HG02798 (cell line): ENCODE measurements at regions not wholly inside any gene's neighbourhood (a gene's known extent, or its start where the extent isn't known, plus 50 kb on each side); places are given as distances from the start of the nearest gene placed in this dataset.

ENCODE experiments used
- ATAC-seq: cut with Tn5 transposase; IDR thresholded peaks from one replicate; pipeline ENCODE4 v1.9.1; 2021; ENCODE audit warnings: mild to moderate bottlenecking; ENCODE audit not compliant: unreplicated experiment, poor library complexity

DNA sequence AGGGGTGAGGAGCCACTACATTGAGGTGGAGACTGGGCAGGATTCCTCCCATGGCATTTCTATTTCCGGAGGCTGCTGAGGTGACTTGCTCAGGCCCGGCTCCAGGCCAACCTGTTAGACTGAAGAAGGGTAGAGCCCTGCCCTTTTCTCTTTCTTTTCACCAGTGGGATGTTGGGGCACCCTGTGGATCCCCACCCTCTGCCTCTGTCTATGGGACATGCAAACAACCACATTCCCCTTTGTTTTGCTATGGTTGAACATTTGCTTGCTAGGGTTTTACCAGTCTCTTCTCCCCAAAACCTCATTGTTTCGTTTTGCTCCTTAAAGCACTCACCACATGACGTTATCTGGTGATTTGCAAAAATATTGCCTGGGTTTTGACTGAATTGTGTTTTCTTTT lies 183.3 kb downstream of the ARL4C start:
- no peak for ATAC-seq

DNA sequence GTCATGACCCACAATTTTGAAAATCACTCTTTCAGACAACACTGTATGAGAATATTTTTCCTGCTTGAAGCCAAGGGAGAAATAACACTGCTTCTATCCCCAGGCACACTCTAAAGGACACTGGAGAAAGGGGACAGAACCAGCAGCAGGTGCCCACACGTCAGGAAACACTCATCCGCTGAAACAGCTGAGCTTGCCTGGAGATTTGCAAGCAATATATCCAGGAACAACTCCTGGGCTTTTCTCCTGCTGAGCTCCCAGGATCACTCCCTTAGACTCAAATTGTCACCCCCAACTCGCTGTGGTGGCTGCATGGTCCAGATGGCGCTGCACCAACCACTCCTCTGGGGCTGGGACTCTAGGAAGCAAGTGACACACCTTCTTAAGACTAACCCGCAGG lies 186.7 kb downstream of the ARL4C start:
- no peak for ATAC-seq

DNA sequence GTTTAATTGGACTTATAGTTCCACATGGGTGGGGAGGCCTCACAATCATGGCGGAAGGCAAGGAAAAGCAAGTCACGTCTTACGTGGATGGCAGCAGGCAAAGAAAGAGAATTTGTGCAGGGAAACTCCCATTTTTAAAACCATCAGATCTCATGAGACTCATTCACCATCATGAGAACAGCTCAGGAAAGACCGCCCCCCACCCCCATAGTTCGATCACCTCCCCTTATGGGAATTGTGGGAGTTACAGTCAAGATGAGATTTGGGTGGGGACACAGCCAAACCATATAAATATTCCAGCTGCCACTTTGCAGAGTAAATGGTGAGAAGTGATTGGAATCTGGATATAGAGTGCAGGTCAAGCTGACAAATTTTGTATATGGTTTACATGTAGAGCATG lies 187.4 kb downstream of the ARL4C start:
- no peak for ATAC-seq

DNA sequence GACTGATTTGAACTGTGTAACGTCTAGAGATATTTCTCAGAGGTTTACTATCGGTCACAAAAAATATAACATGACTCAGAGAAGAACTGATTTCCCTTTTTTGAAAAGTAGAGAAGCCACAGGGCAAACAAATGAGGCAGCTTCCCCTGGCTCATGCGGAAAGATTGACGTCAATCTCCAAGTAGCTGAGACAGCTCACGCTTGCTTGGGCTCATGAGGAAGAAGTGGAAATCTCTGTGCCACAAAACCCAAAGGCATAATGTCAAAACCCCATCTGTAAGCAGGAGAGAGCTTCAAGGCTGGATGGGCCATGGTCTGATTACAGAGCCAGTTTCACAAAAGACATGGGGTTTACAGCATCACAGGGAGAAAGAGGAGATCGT lies 188.1 kb downstream of the ARL4C start:
- peak; percentile 87 for ATAC-seq

DNA sequence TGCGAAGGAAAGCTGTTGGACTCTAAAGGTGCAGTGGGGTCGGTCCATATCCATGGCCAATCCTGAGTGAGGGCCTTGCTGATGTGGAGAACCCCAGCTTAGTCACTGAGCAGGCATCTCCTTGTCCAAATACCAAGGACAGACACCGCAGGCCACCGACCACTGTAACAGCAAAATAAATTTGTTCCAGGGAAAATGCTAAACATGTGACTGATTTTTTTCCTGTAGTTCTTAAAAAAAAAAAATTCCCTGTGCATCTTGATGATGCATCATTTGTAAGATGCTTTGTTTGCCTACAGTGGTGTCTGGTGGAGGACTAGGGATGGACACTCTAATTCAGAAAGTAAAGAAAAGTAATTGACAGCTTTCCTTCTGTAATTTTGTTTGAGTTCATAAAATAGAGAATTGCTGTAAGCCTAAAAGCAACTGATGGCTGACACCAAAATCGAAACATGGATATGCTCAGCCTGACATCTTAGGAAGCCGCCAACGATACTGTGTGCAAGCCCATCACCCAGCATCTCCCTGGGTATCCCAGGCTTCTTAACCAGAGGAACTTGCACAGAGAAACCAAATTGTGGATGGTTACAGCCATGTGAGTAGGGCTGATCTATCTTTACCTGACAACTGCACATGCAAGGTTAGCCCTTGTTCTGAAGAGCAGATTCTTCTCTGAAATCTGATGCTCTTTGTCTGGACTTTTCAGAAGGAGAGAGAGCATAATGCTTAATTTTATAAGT lies 188.6 kb downstream of the ARL4C start:
- no peak for ATAC-seq

DNA sequence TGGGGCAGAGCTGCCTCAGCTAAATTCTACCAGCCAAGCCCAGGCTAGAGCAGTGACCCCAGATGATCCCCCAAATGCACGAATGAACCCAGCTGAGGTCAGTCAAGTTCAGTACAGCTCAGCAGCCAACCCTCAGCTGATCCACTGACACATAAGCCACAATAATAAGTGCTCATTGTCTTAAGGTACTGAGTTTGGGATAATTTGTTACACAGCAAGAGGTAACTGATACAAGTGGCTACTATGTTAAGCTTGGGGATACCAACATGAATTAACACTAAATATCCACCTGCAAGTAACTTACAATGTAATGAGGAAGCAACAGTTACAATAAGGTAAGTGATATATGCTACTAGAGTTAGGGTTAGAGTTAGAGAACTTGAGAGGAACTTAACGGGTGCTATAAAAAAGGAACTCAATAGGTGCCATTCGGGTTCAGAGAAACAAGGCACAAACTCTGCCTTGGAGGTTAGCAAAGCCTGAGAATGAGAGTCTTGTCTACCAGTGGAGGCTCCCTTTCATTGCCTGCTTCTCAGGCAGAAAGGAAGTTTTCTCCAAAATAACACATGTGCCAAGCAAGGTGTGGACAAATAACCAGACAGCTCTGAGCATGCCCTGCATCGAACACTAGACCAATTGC lies 189.4 kb downstream of the ARL4C start:
- ATAC-seq = no peak

DNA sequence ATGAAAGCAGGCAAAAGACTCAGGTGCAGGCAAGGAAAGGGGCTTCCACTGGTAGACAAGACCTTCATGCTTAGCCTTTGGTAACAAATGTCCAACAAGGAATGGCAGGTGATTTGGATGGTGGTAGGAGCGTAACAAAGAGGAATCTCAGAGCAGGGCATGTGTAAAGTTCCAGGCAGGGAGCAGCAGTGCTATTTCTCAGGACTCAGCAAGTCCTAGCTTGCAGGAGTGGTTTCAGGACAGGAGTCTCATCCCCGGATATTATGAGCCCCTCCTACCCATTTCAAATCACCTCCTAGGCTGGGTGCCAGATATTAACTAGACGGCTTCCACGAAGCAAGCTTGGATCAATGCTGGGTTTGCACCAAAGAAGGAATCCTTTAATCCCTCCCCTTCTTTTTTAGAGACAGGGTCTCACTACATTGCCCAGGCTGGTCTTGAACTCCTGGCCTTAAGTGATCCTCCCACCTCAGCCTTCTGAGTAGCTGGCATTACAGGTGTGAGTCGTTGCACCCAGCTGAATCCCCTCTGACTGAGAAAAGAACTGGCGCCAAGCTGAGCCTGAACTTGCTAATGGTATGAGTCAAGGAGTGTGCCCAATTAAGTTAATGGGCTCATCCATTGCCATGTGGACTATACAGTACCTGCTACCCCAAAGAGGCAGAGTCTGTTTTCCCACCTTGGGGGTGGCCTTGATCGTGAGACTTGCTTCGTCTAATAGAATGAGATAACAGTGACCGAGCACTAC lies 190.3 kb downstream of the ARL4C start:
- ATAC-seq = no peak

DNA sequence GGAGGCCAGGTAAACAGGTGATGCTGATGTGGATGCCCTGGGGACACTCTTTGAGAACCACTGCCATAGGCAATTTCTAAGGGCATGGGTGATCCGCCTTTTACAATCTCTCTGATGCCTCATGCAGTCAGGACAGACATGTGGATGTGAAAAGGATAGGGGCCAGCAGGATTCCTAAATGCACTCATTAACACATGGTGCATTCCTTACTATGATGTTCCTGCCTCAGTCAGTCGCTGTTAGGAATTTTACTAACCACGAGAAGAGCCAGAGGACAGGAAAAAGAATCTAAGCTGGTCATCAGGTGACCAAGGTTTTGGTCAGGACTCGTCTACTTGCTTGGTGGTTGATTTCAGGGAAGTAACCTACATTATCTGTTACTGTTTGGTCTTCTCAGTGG lies 191.0 kb downstream of the ARL4C start:
- no peak for ATAC-seq

DNA sequence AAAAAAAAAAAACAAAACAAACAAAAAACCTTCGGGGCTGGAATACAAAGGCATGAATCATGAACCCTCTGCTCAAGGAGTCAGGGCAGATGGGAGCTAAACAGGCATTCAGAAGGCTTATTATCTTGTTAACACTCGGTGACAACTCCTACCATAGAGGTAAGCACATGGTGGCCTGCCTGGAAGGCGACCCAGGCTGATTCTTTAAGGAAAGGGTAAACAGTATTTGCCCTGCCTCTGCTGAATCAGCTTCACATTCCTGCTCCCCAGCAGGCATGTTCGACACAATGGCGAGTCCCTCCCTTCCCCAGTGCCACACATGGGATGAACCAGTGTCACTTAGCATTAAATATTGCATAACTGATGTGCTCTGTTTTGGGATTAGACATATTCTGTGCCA lies 191.9 kb downstream of the ARL4C start:
- no peak for ATAC-seq

DNA sequence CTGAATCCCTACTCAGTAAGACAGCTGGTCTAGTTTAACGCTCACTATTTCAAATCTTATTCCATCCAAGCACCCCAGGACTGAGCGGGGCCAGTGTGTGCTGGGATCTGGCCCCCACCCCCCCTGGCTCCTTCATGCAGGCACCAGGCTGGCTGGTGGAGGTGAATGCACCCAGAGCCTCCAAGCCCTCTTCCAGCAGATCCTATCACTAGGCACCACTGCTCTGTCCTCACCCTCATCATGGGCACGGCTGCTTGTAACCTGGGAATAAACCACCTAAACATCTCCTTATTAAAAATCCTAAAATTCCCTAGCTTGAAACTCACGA lies 194.3 kb downstream of the ARL4C start:
- ATAC-seq = no peak

DNA sequence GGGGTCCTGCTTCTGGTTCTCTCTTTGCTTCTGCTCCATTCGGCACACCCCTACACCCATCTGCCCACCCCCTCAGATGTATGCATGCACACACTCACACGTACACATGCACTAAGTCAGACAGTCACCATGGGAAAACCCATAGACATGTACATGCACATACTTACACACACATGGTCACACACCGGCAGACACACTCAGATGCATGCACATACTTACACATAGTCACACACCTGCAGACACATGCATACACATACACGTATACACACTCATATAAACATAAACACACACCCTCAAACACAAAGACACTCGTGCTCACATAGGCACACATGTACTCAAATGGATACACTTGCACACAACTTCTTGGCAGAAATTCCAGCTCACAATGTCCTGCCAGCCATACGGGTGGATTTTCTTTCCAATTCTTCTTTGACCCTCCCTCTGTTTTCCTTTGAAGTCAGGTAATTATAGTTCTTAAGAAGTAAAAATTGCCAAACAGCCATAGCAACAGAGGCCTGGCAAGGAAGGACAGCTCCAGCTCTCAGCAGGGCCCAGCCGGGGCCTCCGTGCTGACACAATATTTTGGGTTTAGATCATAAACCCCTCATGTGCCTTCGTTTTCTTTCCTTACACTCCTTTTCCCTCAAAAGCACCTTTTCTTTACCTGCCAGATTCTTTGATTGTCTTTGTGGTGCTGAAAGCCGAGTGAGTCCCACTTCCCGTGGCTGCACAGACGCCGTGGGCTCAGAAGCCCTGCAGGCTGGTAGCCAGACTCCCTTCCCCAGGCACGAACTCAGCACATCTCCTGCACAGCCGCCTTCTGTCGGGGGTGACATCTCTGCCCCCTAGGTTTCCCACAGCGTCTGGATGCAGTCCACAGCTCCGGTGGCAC lies 195.7 kb downstream of the ARL4C start:
- ATAC-seq = no peak

DNA sequence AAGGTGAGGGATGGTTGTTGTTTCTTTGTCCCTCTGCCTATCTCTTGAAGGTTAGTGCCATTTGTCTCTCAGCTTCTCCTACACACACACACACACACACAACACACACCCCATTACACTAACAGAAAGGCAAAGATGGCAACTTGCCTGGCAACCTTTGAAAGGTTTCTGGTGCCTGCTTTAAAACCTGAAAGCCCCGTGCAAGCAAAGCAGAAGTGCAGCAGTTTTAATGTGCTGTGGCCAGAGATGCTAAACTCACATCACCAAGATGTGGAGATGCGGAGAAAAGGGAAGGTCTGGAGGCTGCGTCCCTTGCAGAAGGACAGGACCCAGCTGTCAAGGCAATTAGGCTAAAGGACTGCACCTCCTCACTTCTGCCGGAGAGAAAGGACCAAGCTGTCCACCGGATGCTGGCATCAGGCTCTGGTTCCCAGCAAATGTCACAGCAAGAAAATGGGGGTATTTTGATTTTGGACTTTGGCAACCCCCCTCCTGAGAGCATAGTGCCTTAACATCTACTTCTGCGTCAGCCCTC lies 196.4 kb downstream of the ARL4C start:
- no peak for ATAC-seq

DNA sequence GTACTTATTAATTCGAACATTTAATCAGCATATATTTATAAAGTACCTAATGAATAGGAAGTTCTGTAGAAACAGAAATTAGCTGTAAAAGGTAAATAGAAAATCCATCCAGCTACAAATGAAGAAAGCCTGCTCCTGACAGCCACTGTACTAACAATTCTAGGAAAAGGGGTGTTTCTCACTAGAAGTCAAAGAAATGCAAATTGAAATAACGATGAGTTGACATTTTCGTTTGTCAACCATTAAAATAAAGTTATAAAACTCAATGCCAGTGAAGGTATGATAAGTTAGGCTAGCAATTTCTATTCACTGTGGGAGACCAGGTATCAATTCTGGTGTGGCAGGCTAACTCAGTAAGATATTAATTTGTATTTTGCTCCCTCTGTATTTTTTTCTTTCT lies 198.0 kb downstream of the ARL4C start:
- no peak for ATAC-seq

DNA sequence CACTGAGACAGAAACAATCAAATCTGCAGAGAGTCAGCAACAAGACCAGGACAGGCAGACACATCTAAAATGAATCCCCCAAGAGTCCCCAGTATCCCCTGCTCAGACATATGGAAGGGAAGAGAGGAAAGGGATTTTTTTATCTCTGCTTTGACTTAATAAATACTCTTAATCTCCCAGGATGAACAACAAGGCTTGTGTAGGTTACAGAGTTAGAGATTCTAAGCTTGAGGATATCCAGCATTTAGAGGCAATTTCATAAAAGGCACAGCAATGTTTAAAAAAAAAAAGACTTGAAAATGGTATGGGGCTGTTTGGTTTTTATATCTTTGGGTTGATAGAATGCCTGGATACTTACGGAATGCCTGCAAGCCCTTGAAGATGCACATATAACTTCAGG lies 199.9 kb downstream of the ARL4C start:
- ATAC-seq = no peak

DNA sequence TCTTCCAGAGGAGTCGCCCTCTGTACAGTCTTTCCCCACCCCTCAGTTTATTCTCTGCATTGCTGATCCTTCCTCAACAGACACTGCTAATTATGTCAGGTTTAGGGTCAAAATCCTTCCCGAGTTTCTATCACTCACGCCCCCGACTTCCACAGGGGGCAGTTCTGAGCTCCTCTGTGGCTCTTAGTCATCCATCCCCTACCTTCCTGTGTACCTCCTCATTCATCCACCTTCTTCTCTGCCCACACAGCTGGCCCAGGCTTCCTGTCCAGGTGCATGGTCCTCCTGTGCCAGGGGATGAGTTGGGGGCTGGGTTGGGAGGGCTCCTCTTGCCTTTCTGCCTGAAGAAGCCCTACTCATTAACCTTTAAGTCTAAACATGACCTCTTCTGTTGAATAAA lies 202.9 kb downstream of the ARL4C start:
- no peak for ATAC-seq

DNA sequence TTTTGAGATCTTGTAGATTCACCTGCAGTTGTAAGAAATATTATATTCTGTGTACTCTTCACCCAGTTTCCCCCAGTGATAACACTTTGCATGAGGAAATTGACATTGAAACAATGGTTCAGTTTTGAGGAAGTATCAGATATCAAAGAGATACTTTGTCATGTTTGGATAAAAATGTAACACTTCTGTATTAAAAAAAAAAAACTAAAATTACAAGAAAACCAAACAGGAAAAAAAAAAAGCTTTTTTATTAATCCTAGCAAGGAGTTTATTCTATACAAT lies 204.0 kb downstream of the ARL4C start:
- ATAC-seq = no peak

DNA sequence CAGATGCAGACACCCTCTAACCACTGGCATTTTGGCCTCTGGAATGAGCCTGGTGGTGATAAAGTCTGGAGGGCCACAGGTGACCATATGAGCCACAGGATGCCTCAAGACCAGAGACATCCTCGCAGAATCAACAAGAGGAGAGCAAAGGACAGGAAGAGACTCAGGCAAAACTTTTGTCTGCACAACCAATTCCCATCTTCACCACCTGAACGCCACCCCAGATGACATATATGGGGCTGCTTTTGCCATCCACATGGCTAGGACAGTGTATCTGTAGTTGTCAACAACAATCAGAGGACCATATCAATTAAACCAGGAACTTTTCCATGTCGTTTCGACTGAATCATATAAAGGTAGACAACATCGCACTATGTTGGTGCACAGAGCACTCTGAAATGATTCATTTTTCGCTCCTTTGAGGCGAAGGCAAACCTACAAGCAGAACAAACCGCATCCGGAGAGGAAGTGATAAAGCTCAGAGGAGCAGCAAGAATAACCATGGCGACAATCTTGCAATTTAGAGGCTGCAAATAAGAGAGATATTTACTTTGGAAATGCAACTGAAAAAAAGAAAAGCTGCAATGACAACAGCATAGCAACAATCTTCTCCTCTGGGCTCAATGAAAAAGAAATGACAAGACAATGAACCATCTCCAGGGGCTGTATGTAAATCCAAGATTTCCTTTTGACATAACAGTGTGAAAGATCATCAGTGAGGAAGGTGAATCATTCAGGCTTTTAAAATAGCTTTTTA lies 204.5 kb downstream of the ARL4C start:
- peak; percentile 63 for ATAC-seq

DNA sequence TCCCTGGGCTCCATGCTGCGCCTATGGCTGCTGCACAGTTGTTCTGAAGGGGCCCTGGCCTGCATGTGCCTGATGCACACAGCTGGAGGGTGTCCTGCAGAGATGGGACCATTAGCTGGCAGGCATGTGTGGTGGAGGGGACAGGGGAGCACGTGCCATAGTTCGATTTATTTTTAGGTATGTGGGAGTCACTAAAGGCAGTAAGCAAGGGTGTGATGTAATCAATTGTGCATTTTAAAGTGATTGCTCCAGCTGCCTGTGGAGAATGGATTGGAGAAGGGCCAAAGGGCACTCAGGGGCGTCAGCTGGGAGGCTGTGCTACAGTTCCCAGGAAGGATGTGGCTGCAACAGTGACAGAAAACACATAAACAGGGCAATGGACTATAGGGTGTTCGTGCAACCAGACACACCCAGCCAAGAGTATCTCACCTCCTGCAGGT lies 205.1 kb downstream of the ARL4C start:
- peak; percentile 6 for ATAC-seq

DNA sequence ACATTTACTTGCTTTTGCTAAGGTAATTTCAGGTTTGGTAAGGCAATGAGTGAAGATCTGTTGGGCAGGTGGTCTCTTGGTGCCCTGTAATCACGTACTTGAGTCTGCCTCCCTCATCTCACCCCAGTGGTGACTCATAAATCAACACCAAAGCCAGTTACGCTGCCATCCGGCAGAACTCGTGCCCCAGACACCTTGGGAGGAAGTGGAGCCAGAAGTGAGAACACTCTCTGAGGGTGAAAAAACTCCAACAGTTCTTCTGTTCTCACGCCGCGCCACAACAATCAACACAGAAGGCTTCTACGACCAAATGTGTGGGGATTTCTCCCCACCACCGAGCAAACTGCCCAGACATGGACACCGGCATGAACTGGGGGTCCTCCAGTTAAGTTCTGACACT lies 206.2 kb downstream of the ARL4C start:
- peak; percentile 58 for ATAC-seq
